GM12878 (cell line): ENCODE measurements at regions not wholly inside any gene's neighbourhood (a gene's known extent, or its start where the extent isn't known, plus 50 kb on each side); places are given as distances from the start of the nearest gene placed in this dataset.

ENCODE experiments used
- CHD1 ChIP-seq: IDR thresholded peaks from 2 replicates; pipeline ENCODE4 v1.6.1; 2012; ENCODE audit warnings: low read depth, low read length, improper control_type of control experiment
- NBN ChIP-seq: fragments of 450-650 bp; IDR thresholded peaks from 2 replicates; pipeline ENCODE4 v1.6.1; 2016
- RUNX3 ChIP-seq: IDR thresholded peaks from 2 replicates; pipeline ENCODE4 v1.6.1; 2012; ENCODE audit warnings: low read length, inconsistent platforms
- SIX5 ChIP-seq: IDR thresholded peaks from 2 replicates; pipeline ENCODE4 v1.6.1; 2011; ENCODE audit warnings: mild to moderate bottlenecking, low read depth, low read length, moderate library complexity; ENCODE audit not compliant: severe bottlenecking
- TF ChIP-seq, protein P1 (sequence below): fragments of 450-650 bp; formaldehyde crosslinking; IDR thresholded peaks from 2 replicates; pipeline ENCODE4 v1.4.0; 2022; ENCODE audit warnings: mild to moderate bottlenecking, moderate library complexity
- TF ChIP-seq, protein P2 (sequence below): IDR thresholded peaks from 2 replicates; pipeline ENCODE4 v1.6.1; 2011; ENCODE audit warnings: borderline replicate concordance, low read depth, mild to moderate bottlenecking, moderate library complexity, low read length; ENCODE audit not compliant: insufficient read depth, poor library complexity, severe bottlenecking
- TF ChIP-seq, protein P3 (sequence below): fragments of 450-650 bp; IDR thresholded peaks from 2 replicates; pipeline ENCODE4 v1.6.1; 2016; ENCODE audit warnings: mild to moderate bottlenecking

DNA sequence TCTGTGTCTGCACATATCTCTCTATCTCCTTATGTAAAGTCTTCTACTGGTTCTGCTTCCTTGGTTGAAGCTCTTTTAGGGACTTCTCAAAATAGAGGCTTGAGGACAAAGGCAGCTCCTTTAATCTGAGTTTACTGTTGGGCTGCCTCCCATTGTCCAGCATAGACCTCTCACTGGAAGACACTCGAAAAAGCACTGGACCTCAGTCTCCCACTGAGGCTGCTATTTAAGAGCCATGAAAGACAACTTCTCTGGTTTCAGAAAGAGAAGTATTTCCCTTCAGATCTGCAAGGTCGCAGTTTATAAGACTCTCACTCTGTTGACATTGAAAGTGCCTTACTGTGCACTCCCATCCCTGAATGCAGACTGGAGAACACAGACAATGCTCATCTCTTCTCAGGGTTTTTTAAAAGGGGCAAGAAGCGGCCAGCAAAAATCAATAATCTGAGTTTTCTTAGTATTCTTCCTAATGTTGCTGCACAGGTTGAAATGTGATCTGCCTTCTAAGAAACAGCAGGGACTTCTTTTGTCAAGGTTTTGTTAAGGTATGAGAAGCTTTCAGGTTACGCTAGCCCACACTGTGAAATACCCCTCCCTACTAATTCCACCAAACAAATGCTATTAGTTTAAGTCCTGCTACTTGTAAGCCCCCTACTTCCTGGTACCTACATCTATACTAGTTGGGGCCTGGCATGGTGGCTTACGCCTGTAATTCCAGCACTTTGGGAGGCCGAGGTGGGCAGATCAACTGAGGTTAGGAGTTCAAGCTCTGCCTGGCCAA, 450.0 kb upstream of the SLC10A2 start (continued):
- TF ChIP-seq SIX5 (no peak), CHD1 (no peak), NBN (no peak), RUNX3 (no peak)
- TF ChIP-seq, protein P1, sequence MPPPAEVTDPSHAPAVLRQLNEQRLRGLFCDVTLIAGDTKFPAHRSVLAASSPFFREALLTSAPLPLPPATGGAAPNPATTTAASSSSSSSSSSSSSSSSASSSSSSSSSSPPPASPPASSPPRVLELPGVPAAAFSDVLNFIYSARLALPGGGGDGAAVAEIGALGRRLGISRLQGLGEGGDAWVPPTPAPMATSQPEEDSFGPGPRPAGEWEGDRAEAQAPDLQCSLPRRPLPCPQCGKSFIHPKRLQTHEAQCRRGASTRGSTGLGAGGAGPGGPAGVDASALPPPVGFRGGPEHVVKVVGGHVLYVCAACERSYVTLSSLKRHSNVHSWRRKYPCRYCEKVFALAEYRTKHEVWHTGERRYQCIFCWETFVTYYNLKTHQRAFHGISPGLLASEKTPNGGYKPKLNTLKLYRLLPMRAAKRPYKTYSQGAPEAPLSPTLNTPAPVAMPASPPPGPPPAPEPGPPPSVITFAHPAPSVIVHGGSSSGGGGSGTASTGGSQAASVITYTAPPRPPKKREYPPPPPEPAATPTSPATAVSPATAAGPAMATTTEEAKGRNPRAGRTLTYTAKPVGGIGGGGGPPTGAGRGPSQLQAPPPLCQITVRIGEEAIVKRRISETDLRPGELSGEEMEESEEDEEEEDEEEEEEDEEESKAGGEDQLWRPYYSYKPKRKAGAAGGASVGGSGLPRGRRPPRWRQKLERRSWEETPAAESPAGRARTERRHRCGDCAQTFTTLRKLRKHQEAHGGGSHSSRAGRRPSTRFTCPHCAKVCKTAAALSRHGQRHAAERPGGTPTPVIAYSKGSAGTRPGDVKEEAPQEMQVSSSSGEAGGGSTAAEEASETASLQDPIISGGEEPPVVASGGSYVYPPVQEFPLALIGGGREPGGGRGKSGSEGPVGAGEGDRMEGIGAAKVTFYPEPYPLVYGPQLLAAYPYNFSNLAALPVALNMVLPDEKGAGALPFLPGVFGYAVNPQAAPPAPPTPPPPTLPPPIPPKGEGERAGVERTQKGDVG (CRISPR knock-in tag): no peak
- TF ChIP-seq, protein P2, sequence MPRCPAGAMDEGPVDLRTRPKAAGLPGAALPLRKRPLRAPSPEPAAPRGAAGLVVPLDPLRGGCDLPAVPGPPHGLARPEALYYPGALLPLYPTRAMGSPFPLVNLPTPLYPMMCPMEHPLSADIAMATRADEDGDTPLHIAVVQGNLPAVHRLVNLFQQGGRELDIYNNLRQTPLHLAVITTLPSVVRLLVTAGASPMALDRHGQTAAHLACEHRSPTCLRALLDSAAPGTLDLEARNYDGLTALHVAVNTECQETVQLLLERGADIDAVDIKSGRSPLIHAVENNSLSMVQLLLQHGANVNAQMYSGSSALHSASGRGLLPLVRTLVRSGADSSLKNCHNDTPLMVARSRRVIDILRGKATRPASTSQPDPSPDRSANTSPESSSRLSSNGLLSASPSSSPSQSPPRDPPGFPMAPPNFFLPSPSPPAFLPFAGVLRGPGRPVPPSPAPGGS: no peak
- TF ChIP-seq, protein P3, sequence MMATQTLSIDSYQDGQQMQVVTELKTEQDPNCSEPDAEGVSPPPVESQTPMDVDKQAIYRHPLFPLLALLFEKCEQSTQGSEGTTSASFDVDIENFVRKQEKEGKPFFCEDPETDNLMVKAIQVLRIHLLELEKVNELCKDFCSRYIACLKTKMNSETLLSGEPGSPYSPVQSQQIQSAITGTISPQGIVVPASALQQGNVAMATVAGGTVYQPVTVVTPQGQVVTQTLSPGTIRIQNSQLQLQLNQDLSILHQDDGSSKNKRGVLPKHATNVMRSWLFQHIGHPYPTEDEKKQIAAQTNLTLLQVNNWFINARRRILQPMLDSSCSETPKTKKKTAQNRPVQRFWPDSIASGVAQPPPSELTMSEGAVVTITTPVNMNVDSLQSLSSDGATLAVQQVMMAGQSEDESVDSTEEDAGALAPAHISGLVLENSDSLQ: no peak
